SU-DHL-6 (cell line): ENCODE measurements at regions not wholly inside any gene's neighbourhood (a gene's known extent, or its start where the extent isn't known, plus 50 kb on each side); places are given as distances from the start of the nearest gene placed in this dataset.

Experiments
- H2AFZ ChIP-seq: fragments of 200-600 bp; sonication (generic); 2 replicates; pipeline ENCODE4 v1.6.1; 2014; ENCODE audit warnings: low read depth, mild to moderate bottlenecking, moderate library complexity, mixed read lengths, antibody characterized with exemption, low read length; ENCODE audit not compliant: severe bottlenecking
- H3F3A ChIP-seq: fragments of 200-600 bp; shearing (Covaris generic); 2 replicates; pipeline ENCODE4 v1.6.0; 2016; ENCODE audit warnings: antibody characterized with exemption, mild to moderate bottlenecking; ENCODE audit not compliant: insufficient read depth
- H3K27ac ChIP-seq: fragments of 200-600 bp; sonication (generic); 2 replicates; pipeline ENCODE4 v1.5.1; 2016; ENCODE audit warnings: low read depth, mild to moderate bottlenecking, low read length, moderate library complexity, mixed read lengths
- H3K27me3 ChIP-seq: fragments of 200-600 bp; sonication (generic), shearing (Covaris generic); 2 replicates; pipeline ENCODE4 v1.6.0; 2014; ENCODE audit warnings: mild to moderate bottlenecking, low read length
- H3K36me3 ChIP-seq: fragments of 200-600 bp; sonication (generic); 2 replicates; pipeline ENCODE4 v1.6.1; 2014; ENCODE audit warnings: mild to moderate bottlenecking, low read length, mixed read lengths
- H3K4me2 ChIP-seq: fragments of 300-600, 200-600 bp; shearing (Covaris generic), sonication (generic); 2 replicates; pipeline ENCODE4 v1.6.0; 2014; ENCODE audit warnings: low read length, low read depth, mild to moderate bottlenecking; ENCODE audit not compliant: poor library complexity, severe bottlenecking
- H3K4me3 ChIP-seq: fragments of 200-600 bp; sonication (generic); 2 replicates; pipeline ENCODE4 v1.5.1; 2014; ENCODE audit warnings: antibody characterized with exemption, low read length, mild to moderate bottlenecking, mixed read lengths; ENCODE audit not compliant: insufficient read depth, poor library complexity, severe bottlenecking
- H3K79me2 ChIP-seq: fragments of 200-600 bp; sonication (generic); 2 replicates; pipeline ENCODE4 v1.6.1; 2014; ENCODE audit warnings: mild to moderate bottlenecking, low read length, moderate library complexity; ENCODE audit not compliant: insufficient read depth
- H3K9ac ChIP-seq: fragments of 200-600 bp; sonication (generic); 2 replicates; pipeline ENCODE4 v1.7.0; 2014; ENCODE audit warnings: mild to moderate bottlenecking, low read length
- H3K9me2 ChIP-seq: fragments of 200-600 bp; sonication (generic); replicated peaks from 2 replicates; pipeline ENCODE4 v1.6.1; 2014; ENCODE audit warnings: low read length; ENCODE audit not compliant: insufficient read depth
- H3K9me3 ChIP-seq: fragments of 200-600 bp; sonication (generic); 2 replicates; pipeline ENCODE4 v1.6.1; 2014; ENCODE audit warnings: low read length, mixed read lengths; ENCODE audit not compliant: insufficient read depth
- H4K20me1 ChIP-seq: fragments of 200-600 bp; sonication (generic); 2 replicates; pipeline ENCODE4 v1.6.1; 2014; ENCODE audit warnings: low read depth, mild to moderate bottlenecking, antibody characterized with exemption, low read length, moderate library complexity, mixed read lengths
- CTCF ChIP-seq: fragments of 200-600 bp; sonication (generic); IDR thresholded peaks from one replicate; pipeline ENCODE4 v1.5.1; 2017; ENCODE audit warnings: antibody characterized with exemption, mild to moderate bottlenecking, low read length, moderate library complexity; ENCODE audit not compliant: insufficient read depth, poor library complexity, severe bottlenecking
- EZH2phosphoT487 ChIP-seq: fragments of 200-600 bp; sonication (generic), shearing (Covaris generic); conservative IDR thresholded peaks from 2 replicates; pipeline ENCODE4 v1.6.1; 2018; ENCODE audit warnings: mild to moderate bottlenecking, antibody characterized with exemption, low read length, moderate library complexity, mixed read lengths

DNA sequence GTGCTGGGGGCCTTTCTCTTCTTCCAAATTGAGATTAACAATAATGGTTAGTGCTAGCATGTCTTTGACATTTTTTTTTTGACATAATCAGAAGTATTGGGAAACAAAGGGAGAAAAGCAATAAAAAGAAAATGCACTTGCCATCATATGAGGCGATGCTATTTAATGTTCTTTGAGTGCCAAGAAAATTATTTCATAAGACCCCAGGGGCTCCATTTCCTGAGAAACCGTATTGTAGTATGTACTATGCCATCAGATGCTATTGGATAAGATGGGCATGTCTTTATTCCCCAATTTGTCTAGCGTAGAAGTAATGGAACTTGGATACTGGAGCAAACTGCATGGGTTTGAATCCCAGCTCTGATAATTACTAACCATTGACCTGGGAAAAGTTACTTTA, 408.9 kb downstream of the ADRA2A start:
- TF ChIP-seq CTCF, result no peak
- TF ChIP-seq EZH2phosphoT487, result no peak
- H3K4me3 ChIP-seq, result no peak overlapping the region
- peaks cover 18% of the 10 kb centered on the region; the same call in 1 of the 2 replicates for H3K9me3 ChIP-seq
- no peaks in the 10 kb centered on the region for H4K20me1 ChIP-seq
- H2AFZ ChIP-seq, result no peak overlapping the region
- no peaks in the 10 kb centered on the region for H3F3A ChIP-seq
- H3K79me2 ChIP-seq, result no peaks in the 10 kb centered on the region
- H3K9ac ChIP-seq, result no peak overlapping the region
- H3K27ac ChIP-seq, result no peak overlapping the region
- no peaks in the 10 kb centered on the region for H3K9me2 ChIP-seq
- no peaks in the 10 kb centered on the region for H3K36me3 ChIP-seq
- no peaks in the 10 kb centered on the region for H3K27me3 ChIP-seq
- no peak overlapping the region for H3K4me2 ChIP-seq

DNA sequence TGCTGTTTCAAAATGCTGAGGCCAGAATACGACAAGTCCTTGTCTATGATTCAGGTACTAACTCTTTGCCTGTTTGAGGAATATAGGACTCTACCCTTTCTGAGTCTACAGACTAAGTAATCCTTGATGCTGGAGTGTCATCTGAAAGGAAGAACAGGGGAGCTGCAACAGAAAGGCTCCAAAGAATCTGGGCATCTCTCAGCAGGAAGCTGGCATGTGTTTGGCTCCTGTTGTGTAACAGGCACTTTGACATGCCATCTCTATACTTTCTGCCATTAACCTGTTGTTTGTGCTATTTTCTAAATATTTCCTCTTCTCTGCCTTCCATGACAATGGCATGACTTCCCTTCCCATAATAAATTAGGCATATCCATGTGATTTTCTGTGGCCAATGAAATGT, 409.5 kb downstream of the ADRA2A start:
- H3K79me2 ChIP-seq, result no peaks in the 10 kb centered on the region

DNA sequence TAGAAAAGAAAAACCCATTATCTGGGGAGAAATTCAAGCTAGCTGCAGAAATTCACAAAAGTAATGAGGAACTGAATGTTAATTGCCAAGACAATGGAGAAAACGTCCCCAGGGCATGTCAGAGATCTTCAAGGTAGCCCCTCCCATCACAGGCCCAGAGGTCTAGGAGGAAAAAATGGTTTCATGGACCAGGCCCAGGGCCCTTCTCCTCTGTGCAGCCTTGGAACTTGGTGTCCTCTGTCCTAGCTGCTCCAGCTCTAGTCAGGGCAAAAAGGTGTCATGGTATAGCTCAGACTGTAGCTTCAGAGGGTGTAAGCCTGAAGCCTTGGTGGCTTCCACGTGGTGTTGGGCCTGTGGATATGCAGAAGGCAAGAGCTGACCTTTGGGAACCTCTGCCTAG, 411.8 kb downstream of the ADRA2A start:
- no peak overlapping the region for H3K4me3 ChIP-seq
- no peaks in the 10 kb centered on the region for H3F3A ChIP-seq
- peaks cover 18% of the 10 kb centered on the region; the same call in 1 of the 2 replicates for H3K9me3 ChIP-seq
- no peaks in the 10 kb centered on the region for H4K20me1 ChIP-seq
- H3K9ac ChIP-seq, result no peak overlapping the region
- H2AFZ ChIP-seq, result no peak overlapping the region
- no peak overlapping the region for H3K4me2 ChIP-seq
- H3K36me3 ChIP-seq, result no peaks in the 10 kb centered on the region
- no peaks in the 10 kb centered on the region for H3K79me2 ChIP-seq
- no peak for TF ChIP-seq EZH2phosphoT487
- TF ChIP-seq CTCF, result no peak
- no peaks in the 10 kb centered on the region for H3K27me3 ChIP-seq
- H3K27ac ChIP-seq, result no peak overlapping the region
- H3K9me2 ChIP-seq, result no peaks in the 10 kb centered on the region

More for the DNA sequence above, 409.5 kb downstream of the ADRA2A start:
- no peak overlapping the region for H3K9ac ChIP-seq
- H3K9me2 ChIP-seq, result no peaks in the 10 kb centered on the region
- no peak overlapping the region for H3K27ac ChIP-seq
- TF ChIP-seq CTCF, result no peak
- no peak for TF ChIP-seq EZH2phosphoT487
- no peak overlapping the region for H3K4me2 ChIP-seq
- H3F3A ChIP-seq, result no peaks in the 10 kb centered on the region
- H3K36me3 ChIP-seq, result no peaks in the 10 kb centered on the region
- H2AFZ ChIP-seq, result no peak overlapping the region
- no peaks in the 10 kb centered on the region for H4K20me1 ChIP-seq
- H3K27me3 ChIP-seq, result no peaks in the 10 kb centered on the region
- peaks cover 18% of the 10 kb centered on the region; the same call in 1 of the 2 replicates for H3K9me3 ChIP-seq
- H3K4me3 ChIP-seq, result no peak overlapping the region

DNA sequence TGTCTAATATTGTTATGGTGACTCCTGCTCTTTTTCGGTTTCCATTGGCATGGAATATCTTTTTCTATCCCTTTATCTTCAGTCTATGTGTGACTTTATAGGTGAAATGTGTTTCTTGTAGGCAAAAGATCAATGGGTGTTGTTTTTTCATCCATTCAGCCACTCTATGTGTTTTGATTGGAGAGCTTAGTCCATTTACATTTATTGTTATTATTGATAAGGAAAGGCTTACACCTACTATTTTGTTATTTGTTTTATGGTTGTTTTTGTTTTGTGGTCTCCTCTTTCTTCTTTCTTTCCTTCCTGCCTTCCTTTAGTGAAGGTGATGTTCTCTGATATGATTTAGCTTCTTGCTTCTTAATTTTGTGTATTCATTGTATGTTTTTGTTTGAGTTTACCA, 414.3 kb downstream of the ADRA2A start:
- Histone ChIP-seq H4K20me1 (no peaks in the 10 kb centered on the region), H3K9me2 (no peaks in the 10 kb centered on the region), H3K79me2 (no peaks in the 10 kb centered on the region), H3K27ac (no peak overlapping the region), H3F3A (no peaks in the 10 kb centered on the region), H3K4me3 (no peak overlapping the region), H3K9ac (no peak overlapping the region), H2AFZ (no peak overlapping the region), H3K27me3 (no peaks in the 10 kb centered on the region), H3K9me3 (peaks cover 18% of the 10 kb centered on the region; the same call in 1 of the 2 replicates), H3K4me2 (no peak overlapping the region), H3K36me3 (no peaks in the 10 kb centered on the region)
- no peak for TF ChIP-seq EZH2phosphoT487
- TF ChIP-seq CTCF, result no peak
